Activated CD4-positive, CD25-positive, alpha-beta regulatory T cell treated with anti-CD3 and anti-CD28 coated beads, Interleukin-2, amount 50 U/mL, for 16 hours (primary cell): ENCODE measurements at regions not wholly inside any gene's neighbourhood (a gene's known extent, or its start where the extent isn't known, plus 50 kb on each side); places are given as distances from the start of the nearest gene placed in this dataset.

Source experiments
- DNase-seq: peaks from one replicate; pipeline ENCODE4 v3.0.0-alpha.2; 2020; ENCODE audit warnings: low read depth, low spot score

DNA sequence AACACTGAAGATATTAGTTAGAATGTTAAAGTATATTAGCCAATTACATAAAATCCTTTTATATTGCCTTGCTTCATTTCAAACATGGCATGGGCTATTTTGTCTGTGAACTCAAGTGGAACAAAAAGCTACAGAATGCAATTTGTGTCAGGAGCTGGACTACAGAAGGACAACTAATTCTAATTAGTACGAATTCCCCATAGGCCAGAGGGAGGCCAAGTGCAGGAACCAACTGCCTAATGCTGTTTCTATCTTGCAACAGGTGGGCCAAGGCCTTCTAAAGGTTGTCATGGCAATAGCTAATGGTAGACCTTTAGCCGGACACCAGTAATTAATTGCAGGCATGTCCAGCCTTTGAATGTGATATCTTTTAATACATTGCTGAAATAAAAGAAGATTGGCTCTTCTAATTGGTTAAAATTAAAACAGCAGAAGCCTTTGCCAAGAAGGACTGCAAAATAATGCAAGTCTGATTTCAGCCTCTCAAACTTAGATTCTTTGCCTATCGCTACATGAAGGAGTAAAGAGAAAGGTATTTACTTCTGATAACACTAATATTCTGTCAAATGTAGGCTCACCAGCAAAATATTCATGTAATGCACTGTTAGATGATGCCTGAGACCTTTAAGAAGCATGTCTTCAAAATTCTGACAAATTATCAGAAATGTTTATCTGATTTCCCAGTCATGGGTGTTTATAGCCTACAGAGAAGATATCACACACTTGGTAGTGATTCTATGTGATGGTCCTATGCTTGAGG is 232.1 kb downstream of the LMO4 start:
- no peak for DNase-seq

DNA sequence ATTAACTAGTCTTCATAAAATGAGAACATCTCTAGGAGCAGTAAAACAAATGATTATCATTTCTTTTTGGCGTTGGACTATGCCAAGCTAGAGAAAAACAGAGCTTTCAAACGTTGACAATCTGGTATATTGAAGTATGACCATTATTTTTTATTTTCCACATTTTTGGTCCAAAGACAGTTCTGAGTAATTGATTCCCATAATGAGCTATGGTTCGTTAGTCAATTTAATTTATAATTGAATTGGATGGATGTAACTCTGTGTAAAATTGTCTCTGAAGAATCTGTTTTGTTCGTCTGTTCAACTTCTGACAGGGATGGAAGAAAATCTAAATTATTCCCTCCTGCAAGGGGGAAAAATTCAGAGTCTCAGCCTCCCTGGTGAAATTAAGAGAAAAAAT is 234.5 kb downstream of the LMO4 start:
- no peak for DNase-seq

DNA sequence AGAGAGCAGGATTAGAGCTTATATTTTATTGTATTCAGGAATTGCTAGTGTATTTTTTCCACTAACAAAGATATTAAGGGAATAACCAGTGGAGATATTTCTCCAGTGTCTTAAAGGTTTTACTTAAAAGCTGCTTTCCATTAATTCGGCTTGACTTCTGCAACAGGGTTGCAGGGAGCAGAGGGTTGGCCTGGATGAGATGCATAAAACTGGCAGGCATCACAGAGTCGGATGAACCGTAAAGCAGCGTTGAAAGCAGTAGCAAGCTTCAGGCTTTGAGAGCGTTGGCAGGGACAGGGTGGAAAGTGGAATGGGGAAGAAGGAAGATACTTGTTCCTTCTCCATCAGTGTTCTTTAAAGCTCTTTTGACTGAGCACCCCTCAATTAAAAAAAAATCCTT is 237.2 kb downstream of the LMO4 start:
- DNase-seq: no peak

DNA sequence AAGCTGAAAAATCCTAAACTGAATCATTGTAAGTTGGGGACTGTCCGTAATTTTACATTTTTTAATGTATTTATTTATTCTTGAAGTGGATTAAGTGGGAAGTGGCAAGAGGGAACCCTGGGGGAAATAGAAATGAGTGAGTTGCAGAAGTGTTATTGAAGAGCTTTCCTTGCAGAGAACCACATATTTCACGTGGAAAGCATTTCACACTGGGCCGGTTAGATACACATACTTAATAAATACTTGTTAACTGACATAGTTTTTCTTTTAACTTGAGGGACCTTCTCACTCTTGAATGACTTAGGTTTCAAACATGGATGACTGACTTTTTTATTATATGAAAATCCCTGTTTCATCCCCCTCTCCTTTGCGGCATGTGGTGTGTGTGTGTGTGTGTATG is 239.3 kb downstream of the LMO4 start:
- no peak for DNase-seq

DNA sequence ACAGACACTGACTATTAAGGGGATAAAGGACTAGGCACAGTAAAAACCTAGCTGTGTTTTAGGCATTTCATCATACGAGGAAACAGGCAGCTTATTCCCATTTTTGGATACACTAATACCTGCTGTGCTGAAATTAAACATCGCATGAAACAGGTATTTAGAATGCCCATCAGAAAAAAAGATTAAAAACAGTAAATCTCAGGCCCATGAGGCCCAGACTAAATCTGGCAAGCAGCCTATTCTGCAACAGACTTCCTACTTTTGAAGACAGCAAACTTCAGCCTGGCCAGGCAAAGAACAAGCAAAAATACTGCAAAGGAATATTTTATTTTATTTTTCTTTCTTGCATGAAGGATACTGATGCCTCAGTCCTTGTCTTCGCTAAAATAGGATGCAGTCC is 240.2 kb downstream of the LMO4 start:
- DNase-seq: no peak

DNA sequence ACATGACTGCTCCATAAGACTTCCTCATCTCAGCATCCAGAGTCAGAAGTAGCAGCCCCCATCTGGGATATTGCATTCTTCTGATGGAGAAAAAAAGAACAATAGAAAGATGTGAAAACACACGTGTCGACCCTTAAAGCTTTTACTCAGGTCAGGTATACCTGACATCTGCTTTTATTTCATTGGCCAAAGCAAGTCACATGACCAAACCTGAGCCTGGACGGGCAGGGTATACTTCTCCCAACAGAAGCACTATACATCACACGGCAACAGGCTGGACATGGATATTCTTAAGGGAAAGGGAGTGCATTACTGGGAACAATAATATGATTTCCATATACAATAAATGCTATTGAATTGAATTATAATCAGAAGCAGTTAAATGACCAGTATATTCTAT is 243.3 kb downstream of the LMO4 start:
- DNase-seq: no peak

DNA sequence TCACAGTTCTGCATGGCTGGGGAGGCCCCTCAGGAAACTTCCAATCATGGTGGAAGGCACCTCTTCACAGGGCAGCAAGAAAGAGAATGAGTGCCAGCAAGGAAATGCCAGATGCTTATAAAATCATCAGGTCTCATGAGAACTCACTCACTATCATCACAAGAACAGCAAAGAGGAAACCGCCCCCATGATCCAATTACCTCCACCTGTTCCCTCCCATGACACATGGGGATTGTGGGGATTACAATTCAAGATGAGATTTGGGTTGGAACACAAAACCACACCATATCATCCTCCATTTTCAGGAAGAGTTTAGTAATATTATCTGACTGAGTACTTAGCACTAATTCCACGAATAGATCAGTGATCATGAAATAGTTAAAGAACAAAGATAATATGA is 244.2 kb downstream of the LMO4 start:
- DNase-seq: no peak

DNA sequence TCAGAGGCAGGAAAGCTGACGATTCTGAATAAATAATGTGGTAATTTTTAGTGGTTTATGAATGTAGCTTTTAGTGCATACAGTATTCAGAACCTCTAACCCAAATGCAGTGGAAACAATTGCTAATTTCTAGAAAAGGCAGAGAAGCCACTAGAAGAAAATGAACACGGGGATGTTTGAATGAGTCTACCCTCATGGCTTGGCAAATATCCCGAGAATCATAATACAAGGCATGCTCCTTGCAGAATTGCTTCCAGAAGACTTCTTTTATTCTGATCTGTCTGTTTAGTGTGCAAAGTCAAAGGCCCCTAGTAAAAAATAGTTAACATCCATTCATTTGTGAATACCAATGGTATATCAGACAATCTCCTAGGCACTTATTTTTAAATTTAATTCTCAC is 246.8 kb downstream of the LMO4 start:
- no peak for DNase-seq

DNA sequence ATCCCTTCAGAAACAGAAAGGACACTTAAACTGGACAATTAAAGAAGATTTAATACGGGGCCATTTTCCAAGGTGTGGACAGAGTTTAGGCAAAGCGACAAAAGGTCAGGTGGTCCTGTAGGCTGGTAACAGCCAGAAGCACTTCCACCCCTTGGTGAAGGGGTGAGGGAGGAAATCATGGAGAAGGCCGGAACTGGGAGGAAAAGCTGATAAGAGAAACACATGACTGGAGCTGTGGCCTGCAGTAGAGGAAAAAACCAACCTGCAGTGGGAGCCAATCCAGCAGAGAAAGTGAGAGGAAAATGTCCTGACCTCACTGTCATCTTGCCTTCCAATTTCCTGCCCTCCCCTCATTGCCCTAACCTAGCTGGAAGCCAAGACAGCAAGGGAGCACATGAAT is 249.8 kb downstream of the LMO4 start:
- DNase-seq: no peak

GRCh38 chr1:87583459-87583858 is 254.8 kb downstream of the LMO4 start:
- DNase-seq: no peak

GRCh38 chr1:87584586-87584985 is 255.9 kb downstream of the LMO4 start:
- no peak for DNase-seq

- DNase-seq: no peak
These were observed 257.8 kb downstream of the LMO4 start for GRCh38 chr1:87586501-87586900.

GRCh38 chr1:87588495-87588894 is 259.8 kb downstream of the LMO4 start:
- no peak for DNase-seq

GRCh38 chr1:87591492-87591891 is 262.8 kb downstream of the LMO4 start:
- no peak for DNase-seq

GRCh38 chr1:87592156-87592555 is 263.5 kb downstream of the LMO4 start:
- no peak for DNase-seq

GRCh38 chr1:87594736-87595383 is 266.2 kb downstream of the LMO4 start:
- no peak for DNase-seq

- DNase-seq: no peak
These were observed 266.7 kb downstream of the LMO4 start for GRCh38 chr1:87595384-87595781.

DNA sequence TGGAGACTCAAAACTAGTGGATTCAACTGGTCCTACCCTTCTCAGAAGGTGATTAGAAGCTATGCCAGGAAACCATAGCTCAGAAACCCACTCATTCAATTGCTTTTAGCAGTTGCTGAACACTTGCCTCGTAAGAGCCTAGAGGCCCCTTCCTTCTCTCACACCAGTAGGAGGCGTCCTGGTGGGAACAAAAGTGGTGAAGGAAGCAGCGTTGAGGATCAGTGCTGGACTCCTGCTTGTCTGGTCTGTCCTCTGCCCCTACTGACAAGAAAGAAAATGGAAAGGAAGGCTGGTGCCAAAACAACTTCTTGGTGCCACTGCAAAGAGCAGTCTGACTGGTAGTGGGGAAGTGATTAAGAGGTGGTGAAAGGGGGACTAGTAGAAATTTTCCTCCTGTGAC is 269.7 kb downstream of the LMO4 start:
- DNase-seq: no peak

DNA sequence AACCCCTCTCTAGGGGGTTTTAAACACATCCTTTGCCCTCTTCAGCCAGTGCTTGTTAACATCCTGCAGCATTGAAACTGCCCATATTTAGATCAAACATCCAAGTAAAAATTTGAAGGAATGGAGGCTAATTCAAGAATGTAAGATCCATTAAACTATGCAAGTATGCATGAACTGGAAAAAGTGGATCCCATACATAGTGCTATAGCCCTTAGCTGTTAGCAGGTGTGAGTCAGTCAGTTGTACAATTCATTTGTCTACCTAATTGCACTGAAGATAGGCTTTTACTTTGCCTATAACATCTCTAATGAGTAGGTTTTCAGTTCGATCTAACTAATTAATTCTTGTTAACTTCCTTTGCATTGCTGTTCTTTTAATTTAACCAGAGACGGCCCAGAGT is 270.9 kb downstream of the LMO4 start:
- no peak for DNase-seq

GRCh38 chr1:87600055-87600850 is 271.6 kb downstream of the LMO4 start:
- no peak for DNase-seq

- no peak for DNase-seq
These were observed 272.2 kb downstream of the LMO4 start for GRCh38 chr1:87600854-87601253.

DNA sequence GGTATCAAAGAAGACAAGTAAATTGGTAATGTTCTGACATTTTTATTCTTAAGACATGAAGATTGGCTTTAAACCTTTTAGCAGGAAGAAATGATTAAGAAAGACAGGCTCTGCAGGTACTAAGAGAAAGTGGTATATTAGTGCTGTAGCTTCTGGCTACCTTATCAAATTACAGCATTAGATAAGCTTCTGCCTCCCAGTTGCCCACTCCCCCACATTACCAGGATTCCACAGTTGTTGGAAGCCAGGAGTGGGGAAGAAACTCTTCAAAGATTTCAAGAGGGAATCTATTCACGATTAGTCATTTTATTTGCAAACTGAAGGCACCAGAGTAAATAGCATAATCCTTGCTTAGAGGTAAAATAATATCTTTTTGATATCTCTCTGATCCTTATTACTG is 274.9 kb downstream of the LMO4 start:
- DNase-seq: no peak

DNA sequence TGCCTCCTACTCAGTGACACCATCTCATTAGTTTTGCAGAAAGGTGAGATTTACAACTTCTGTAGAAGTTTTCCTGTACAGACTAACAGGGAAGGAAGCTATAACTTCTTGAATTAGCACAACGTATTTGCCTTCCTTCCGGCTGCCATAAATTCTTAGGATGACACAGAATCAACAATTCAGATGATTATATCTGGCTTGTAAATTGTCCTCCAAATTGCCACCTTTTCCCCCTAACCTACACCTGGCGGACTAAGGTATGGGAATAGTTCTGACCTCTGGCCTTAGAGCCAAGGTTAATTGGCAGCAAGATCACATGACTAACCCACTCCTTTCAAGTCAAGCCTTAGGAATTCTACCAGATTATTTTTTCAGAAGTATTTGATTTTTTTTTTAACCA is 284.3 kb downstream of the LMO4 start:
- DNase-seq: no peak
